Lower lobe of right lung (tissue), 2 donors: ENCODE measurements at regions not wholly inside any gene's neighbourhood (a gene's known extent, or its start where the extent isn't known, plus 50 kb on each side); places are given as distances from the start of the nearest gene placed in this dataset.
A peak's percentile ranks its signal among the peaks of the same experiment; 100 is the strongest.

Source experiments
- ATAC-seq, 2 donors: fragments of 200-7000 bp; cut with Tn5 transposase; one replicate each; pipeline ENCODE4 v1.9.1; 2020 to 2022; ENCODE audit warnings: mild to moderate bottlenecking in 2 of 2, moderate library complexity in 2 of 2
- DNase-seq: peaks from one replicate; pipeline ENCODE4 v3.0.0-alpha.2; 2020
- H3K27ac ChIP-seq: fragments of 200-600 bp; one replicate; pipeline ENCODE4 v1.8.0; 2022
- H3K27me3 ChIP-seq: fragments of 200-600 bp; one replicate; pipeline ENCODE4 v1.8.0; 2022; ENCODE audit warnings: low read depth
- H3K36me3 ChIP-seq: fragments of 200-600 bp; one replicate; pipeline ENCODE4 v1.8.0; 2022; ENCODE audit warnings: mild to moderate bottlenecking
- H3K4me1 ChIP-seq: fragments of 200-600 bp; one replicate; pipeline ENCODE4 v1.8.0; 2022
- H3K4me3 ChIP-seq: fragments of 200-600 bp; one replicate; pipeline ENCODE4 v1.8.0; 2022; ENCODE audit warnings: mild to moderate bottlenecking
- H3K9me3 ChIP-seq: fragments of 200-600 bp; one replicate; pipeline ENCODE4 v1.8.0; 2022
- CTCF ChIP-seq: fragments of 200-600 bp; IDR thresholded peaks from one replicate; pipeline ENCODE4 v1.8.0; 2022; ENCODE audit warnings: antibody characterized with exemption, mild to moderate bottlenecking
- intact Hi-C: fragments of 100-400 bp; cut with DNase I; formaldehyde crosslinking; loops from one replicate; pipeline ENCODE4 v1.11.0; 2022
- donor health status: DM: no; HTN: yes; CAD: no; lungs with severe emphysema.

- Histone ChIP-seq H3K4me1 (no peaks in the 10 kb centered on the region), H3K9me3 (no peaks in the 10 kb centered on the region), H3K4me3 (no peak overlapping the region), H3K36me3 (no peaks in the 10 kb centered on the region), H3K27me3 (peaks cover 68% of the 10 kb centered on the region), H3K27ac (no peak overlapping the region)
- DNase-seq (no peak), ATAC-seq (no peak)
- intact Hi-C loops = no loop called here
- no peak for TF ChIP-seq CTCF
Measured at GRCh38 chr5:176730815-176731475, 79.4 kb upstream of the UNC5A start.

- no peaks in the 10 kb centered on the region for H3K36me3 ChIP-seq
- H3K9me3 ChIP-seq = no peaks in the 10 kb centered on the region
- no peak overlapping the region for H3K4me3 ChIP-seq
- no peak for TF ChIP-seq CTCF
- intact Hi-C loops = no loop called here
- ATAC-seq = no peak
- DNase-seq = no peak
- peaks cover 68% of the 10 kb centered on the region for H3K27me3 ChIP-seq
- no peaks in the 10 kb centered on the region for H3K4me1 ChIP-seq
- no peak overlapping the region for H3K27ac ChIP-seq
Measured at GRCh38 chr5:176731506-176732160, 78.7 kb upstream of the UNC5A start.

GRCh38 chr5:176732306-176732705, 78.1 kb upstream of the UNC5A start:
- peak; percentile 16 for DNase-seq
- intact Hi-C loops = no loop called here
- ATAC-seq = no peak

GRCh38 chr5:176732736-176733405, 77.5 kb upstream of the UNC5A start:
- Histone ChIP-seq H3K27ac (no peak overlapping the region), H3K9me3 (no peaks in the 10 kb centered on the region), H3K4me3 (no peak overlapping the region), H3K4me1 (no peaks in the 10 kb centered on the region), H3K27me3 (peaks cover 67% of the 10 kb centered on the region), H3K36me3 (no peaks in the 10 kb centered on the region)
- DNase-seq (peak; percentile 15), ATAC-seq (peak in 1 of 2 donors; percentile 4)
- intact Hi-C loops = no loop called here
- TF ChIP-seq CTCF = no peak

More at GRCh38 chr5:176732306-176732705, 78.1 kb upstream of the UNC5A start:
- no peaks in the 10 kb centered on the region for H3K9me3 ChIP-seq
- no peak overlapping the region for H3K27ac ChIP-seq
- H3K4me1 ChIP-seq = no peaks in the 10 kb centered on the region
- no peak overlapping the region for H3K4me3 ChIP-seq
- no peak for TF ChIP-seq CTCF
- no peaks in the 10 kb centered on the region for H3K36me3 ChIP-seq
- H3K27me3 ChIP-seq = peaks cover 67% of the 10 kb centered on the region

GRCh38 chr5:176733406-176734262, 76.7 kb upstream of the UNC5A start:
- peaks cover 68% of the 10 kb centered on the region for H3K27me3 ChIP-seq
- ATAC-seq = no peak
- H3K36me3 ChIP-seq = no peaks in the 10 kb centered on the region
- no peaks in the 10 kb centered on the region for H3K9me3 ChIP-seq
- TF ChIP-seq CTCF = no peak
- H3K4me3 ChIP-seq = no peak overlapping the region
- no peak overlapping the region for H3K27ac ChIP-seq
- DNase-seq = no peak
- H3K4me1 ChIP-seq = no peaks in the 10 kb centered on the region
- intact Hi-C loops = no loop called here
